OCI-LY1 (cell line): ENCODE measurements at regions not wholly inside any gene's neighbourhood (a gene's known extent, or its start where the extent isn't known, plus 50 kb on each side); places are given as distances from the start of the nearest gene placed in this dataset.

Experiments used
- H2AFZ ChIP-seq: fragments of 200-600 bp; sonication (generic), shearing (Covaris generic); 2 replicates; pipeline ENCODE4 v1.6.0; 2014; ENCODE audit warnings: antibody characterized with exemption, mild to moderate bottlenecking, low read length
- H3F3A ChIP-seq: fragments of 200-600 bp; sonication (generic), shearing (Covaris generic); 2 replicates; pipeline ENCODE4 v1.6.0; 2014; ENCODE audit warnings: mild to moderate bottlenecking, antibody characterized with exemption, low read length, moderate library complexity; ENCODE audit not compliant: insufficient read depth
- H3K27ac ChIP-seq: fragments of 200-600 bp; sonication (generic); 2 replicates; pipeline ENCODE4 v1.5.1; 2014; ENCODE audit warnings: low read length, mixed run types, mild to moderate bottlenecking, low read depth; ENCODE audit not compliant: poor library complexity, severe bottlenecking
- H3K27me3 ChIP-seq: fragments of 200-600 bp; sonication (generic); 2 replicates; pipeline ENCODE4 v1.6.0; 2014; ENCODE audit warnings: antibody characterized with exemption, mild to moderate bottlenecking, low read length, moderate library complexity; ENCODE audit not compliant: insufficient read depth
- H3K36me3 ChIP-seq: fragments of 200-600 bp; sonication (generic); 2 replicates; pipeline ENCODE4 v1.6.1; 2014; ENCODE audit warnings: mild to moderate bottlenecking, antibody characterized with exemption, low read length, moderate library complexity, mixed read lengths; ENCODE audit not compliant: insufficient read depth
- H3K4me1 ChIP-seq: fragments of 200-600 bp; sonication (generic); 2 replicates; pipeline ENCODE4 v1.5.1; 2014; ENCODE audit warnings: mild to moderate bottlenecking, low read length, moderate library complexity; ENCODE audit not compliant: insufficient read depth, severe bottlenecking
- H3K4me2 ChIP-seq: fragments of 200-600 bp; sonication (generic), shearing (Covaris generic); 2 replicates; pipeline ENCODE4 v1.6.1; 2014; ENCODE audit warnings: low read length
- H3K4me3 ChIP-seq: fragments of 200-600 bp; sonication (generic); 2 replicates; pipeline ENCODE4 v1.5.1; 2014; ENCODE audit warnings: low read length, low read depth, mild to moderate bottlenecking, mixed read lengths; ENCODE audit not compliant: poor library complexity, severe bottlenecking
- H3K79me2 ChIP-seq: fragments of 200-600 bp; shearing (Covaris generic); 2 replicates; pipeline ENCODE4 v1.6.1; 2016; ENCODE audit warnings: mixed run types, low read length, mixed read lengths; ENCODE audit not compliant: insufficient read depth
- H3K9ac ChIP-seq: fragments of 200-600 bp; sonication (generic), shearing (Covaris generic); 2 replicates; pipeline ENCODE4 v1.6.1; 2014; ENCODE audit warnings: mild to moderate bottlenecking, low read length, mixed read lengths
- H3K9me2 ChIP-seq: fragments of 200-600 bp; sonication (generic), shearing (Covaris generic); 2 replicates; pipeline ENCODE4 v1.6.1; 2014; ENCODE audit warnings: low read depth, mild to moderate bottlenecking, low read length, mixed read lengths
- H3K9me3 ChIP-seq: fragments of 200-600 bp; shearing (Covaris generic); 2 replicates; pipeline ENCODE4 v1.6.1; 2014; ENCODE audit warnings: low read length, mixed read lengths
- H4K20me1 ChIP-seq: fragments of 200-600 bp; sonication (generic), shearing (Covaris generic); 2 replicates; pipeline ENCODE4 v1.6.0; 2016; ENCODE audit warnings: mild to moderate bottlenecking, low read length; ENCODE audit not compliant: insufficient read depth
- EZH2 ChIP-seq: fragments of 200-600 bp; sonication (generic), shearing (Covaris generic); IDR thresholded peaks from 2 replicates; pipeline ENCODE4 v1.8.0; 2017; ENCODE audit warnings: borderline replicate concordance, mixed run types, mild to moderate bottlenecking, antibody characterized with exemption, low read length, moderate library complexity, mixed read lengths
- TF ChIP-seq, protein P1 (sequence below): fragments of 200-600 bp; sonication (generic), shearing (Covaris generic); IDR thresholded peaks from 2 replicates; pipeline ENCODE4 v1.5.1; 2017; ENCODE audit warnings: mild to moderate bottlenecking, antibody characterized with exemption, low read length, moderate library complexity, mixed read lengths

DNA sequence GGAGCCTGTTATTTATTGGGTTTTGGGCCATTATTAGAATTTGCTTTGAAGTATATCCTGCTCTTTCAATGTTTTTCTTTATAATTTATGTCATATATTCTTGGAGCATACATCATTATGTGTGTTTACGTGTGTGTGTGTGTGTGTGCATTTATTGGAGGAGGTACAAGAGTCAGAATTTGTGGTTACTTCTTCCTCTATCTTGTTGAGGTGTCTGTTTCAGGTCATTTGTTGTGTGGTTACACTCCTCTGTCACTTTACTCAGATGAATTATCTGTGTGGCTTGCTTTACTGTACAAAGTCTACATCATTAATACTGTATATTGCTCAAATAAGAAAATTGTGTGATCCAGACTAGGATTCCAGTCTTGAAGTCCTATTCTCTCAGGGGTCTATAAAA is 1957.4 kb upstream of the TENM3 start:
- no peaks in the 10 kb centered on the region for H3K79me2 ChIP-seq
- TF ChIP-seq, protein P1, sequence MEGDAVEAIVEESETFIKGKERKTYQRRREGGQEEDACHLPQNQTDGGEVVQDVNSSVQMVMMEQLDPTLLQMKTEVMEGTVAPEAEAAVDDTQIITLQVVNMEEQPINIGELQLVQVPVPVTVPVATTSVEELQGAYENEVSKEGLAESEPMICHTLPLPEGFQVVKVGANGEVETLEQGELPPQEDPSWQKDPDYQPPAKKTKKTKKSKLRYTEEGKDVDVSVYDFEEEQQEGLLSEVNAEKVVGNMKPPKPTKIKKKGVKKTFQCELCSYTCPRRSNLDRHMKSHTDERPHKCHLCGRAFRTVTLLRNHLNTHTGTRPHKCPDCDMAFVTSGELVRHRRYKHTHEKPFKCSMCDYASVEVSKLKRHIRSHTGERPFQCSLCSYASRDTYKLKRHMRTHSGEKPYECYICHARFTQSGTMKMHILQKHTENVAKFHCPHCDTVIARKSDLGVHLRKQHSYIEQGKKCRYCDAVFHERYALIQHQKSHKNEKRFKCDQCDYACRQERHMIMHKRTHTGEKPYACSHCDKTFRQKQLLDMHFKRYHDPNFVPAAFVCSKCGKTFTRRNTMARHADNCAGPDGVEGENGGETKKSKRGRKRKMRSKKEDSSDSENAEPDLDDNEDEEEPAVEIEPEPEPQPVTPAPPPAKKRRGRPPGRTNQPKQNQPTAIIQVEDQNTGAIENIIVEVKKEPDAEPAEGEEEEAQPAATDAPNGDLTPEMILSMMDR, result no peak
- TF ChIP-seq EZH2, result no peak

DNA sequence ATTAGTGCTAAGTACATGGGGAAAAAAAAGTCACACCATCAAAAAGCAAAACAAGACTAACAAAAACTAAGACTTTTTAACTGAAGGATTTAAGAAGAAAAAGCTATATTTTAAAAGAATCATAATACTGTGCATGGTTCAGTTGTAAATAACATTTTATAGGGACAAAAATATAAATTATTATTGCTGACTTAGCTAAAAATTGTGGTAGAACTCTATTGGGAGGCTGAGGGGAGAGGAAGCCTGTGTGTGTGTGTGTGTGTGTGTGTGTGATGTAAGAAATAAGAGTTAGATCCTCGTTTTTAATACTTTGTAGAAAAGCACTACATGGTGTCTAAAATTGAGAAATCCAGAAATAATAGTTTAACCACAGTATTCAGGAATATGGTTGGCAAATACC is 1950.9 kb upstream of the TENM3 start:
- no peaks in the 10 kb centered on the region for H3K36me3 ChIP-seq
- H3K9ac ChIP-seq, result no peak overlapping the region
- no peak overlapping the region for H3K4me3 ChIP-seq
- no peaks in the 10 kb centered on the region for H3K79me2 ChIP-seq
- TF ChIP-seq EZH2, result no peak
- TF ChIP-seq, protein P1, result no peak
- no peak overlapping the region for H2AFZ ChIP-seq
- H3K9me3 ChIP-seq, result no peaks in the 10 kb centered on the region
- no peaks in the 10 kb centered on the region for H3K4me1 ChIP-seq
- H3K4me2 ChIP-seq, result no peak overlapping the region
- no peaks in the 10 kb centered on the region for H3K27me3 ChIP-seq
- no peaks in the 10 kb centered on the region for H3F3A ChIP-seq
- no peaks in the 10 kb centered on the region for H3K9me2 ChIP-seq
- H3K27ac ChIP-seq, result no peak overlapping the region
- no peaks in the 10 kb centered on the region for H4K20me1 ChIP-seq

More for the DNA sequence above, 1957.4 kb upstream of the TENM3 start:
- Histone ChIP-seq H3K27me3 (no peaks in the 10 kb centered on the region), H3K4me3 (no peak overlapping the region), H3K4me1 (no peaks in the 10 kb centered on the region), H4K20me1 (no peaks in the 10 kb centered on the region), H3K9me3 (no peaks in the 10 kb centered on the region), H3K27ac (no peak overlapping the region), H3F3A (no peaks in the 10 kb centered on the region), H2AFZ (no peak overlapping the region), H3K4me2 (no peak overlapping the region), H3K36me3 (no peaks in the 10 kb centered on the region), H3K9ac (no peak overlapping the region), H3K9me2 (no peaks in the 10 kb centered on the region)

DNA sequence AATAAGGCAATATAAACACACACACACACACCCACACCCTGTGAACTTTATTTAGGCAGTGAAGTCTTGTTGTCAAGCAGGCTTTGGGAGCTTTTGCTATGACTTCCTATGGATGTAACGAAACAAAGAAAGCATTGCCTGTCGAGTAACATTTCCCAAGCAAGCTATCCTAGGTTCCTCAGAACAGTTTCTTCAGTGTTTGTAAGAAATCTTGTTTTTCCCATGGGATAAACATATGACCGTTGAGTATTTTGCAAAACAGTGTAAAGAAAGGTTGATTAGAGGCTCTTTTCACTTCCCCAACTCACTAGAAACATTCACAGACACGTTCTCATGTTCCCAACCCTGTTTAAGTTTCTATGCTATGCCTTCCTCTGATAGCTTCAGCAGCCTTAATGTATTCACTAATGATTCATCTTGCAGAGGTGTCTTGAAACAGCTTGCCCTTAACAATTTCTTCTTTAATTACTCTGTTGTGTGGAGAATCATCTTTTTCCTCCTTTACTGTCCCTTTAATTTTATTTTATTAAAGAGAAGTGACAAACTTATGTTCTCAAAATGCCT is 1947.1 kb upstream of the TENM3 start:
- Histone ChIP-seq H3K36me3 (no peaks in the 10 kb centered on the region), H3K79me2 (no peaks in the 10 kb centered on the region), H3K9ac (no peak overlapping the region), H2AFZ (no peak overlapping the region), H3K27ac (no peak overlapping the region), H3K9me3 (no peaks in the 10 kb centered on the region), H4K20me1 (no peaks in the 10 kb centered on the region), H3K27me3 (no peaks in the 10 kb centered on the region), H3K4me2 (no peak overlapping the region), H3K9me2 (no peaks in the 10 kb centered on the region), H3K4me1 (no peaks in the 10 kb centered on the region), H3K4me3 (no peak overlapping the region), H3F3A (no peaks in the 10 kb centered on the region)
- TF ChIP-seq EZH2, result no peak
- TF ChIP-seq, protein P1, result no peak
